A673 (cell line): ENCODE measurements at regions not wholly inside any gene's neighbourhood (a gene's known extent, or its start where the extent isn't known, plus 50 kb on each side); places are given as distances from the start of the nearest gene placed in this dataset.

Experiments used
- BruUV-seq: library from RNA; stranded (reverse); fragments of 400-500 nt; replicated peaks from 2 replicates; lab custom pipeline; 2021; lab: Mats Ljungman, UMichigan
- CTCF ChIA-PET: fragments of 300-600 bp; sonication (Branson Sonifier 250); formaldehyde crosslinking; loops from one replicate; lab custom pipeline; 2022; ENCODE audit warnings: antibody characterized with exemption; lab: Charles Lee
- POLR2A ChIA-PET: fragments of 300-600 bp; sonication (Branson Sonifier 250); formaldehyde crosslinking; loops from one replicate; lab custom pipeline; 2022; ENCODE audit warnings: antibody characterized with exemption; ENCODE audit not compliant: low non-redundant PET; lab: Charles Lee
- DNase-seq: peaks from one replicate; pipeline ENCODE4 v3.0.0-alpha.2; 2015; ENCODE audit warnings: low spot score
- H3K27ac ChIP-seq: fragments of 200-600 bp; sonication (generic); 2 replicates; pipeline ENCODE4 v1.5.1; 2016; ENCODE audit warnings: mixed run types, low read depth, mild to moderate bottlenecking, mixed read lengths, antibody characterized with exemption, low read length; ENCODE audit not compliant: poor library complexity, severe bottlenecking
- H3K27me3 ChIP-seq: fragments of 200-600 bp; sonication (generic); replicated peaks from 2 replicates; pipeline ENCODE4 v1.6.1; 2017; ENCODE audit warnings: mixed run types, low read depth, mild to moderate bottlenecking, mixed read lengths, antibody characterized with exemption, low read length; ENCODE audit not compliant: insufficient read depth, poor library complexity
- H3K36me3 ChIP-seq: fragments of 200-600 bp; sonication (generic); 2 replicates; pipeline ENCODE4 v1.6.1; 2016; ENCODE audit warnings: mixed run types, mild to moderate bottlenecking, mixed read lengths, antibody characterized with exemption, low read length; ENCODE audit not compliant: insufficient read depth, poor library complexity, severe bottlenecking
- H3K4me1 ChIP-seq: fragments of 200-600 bp; sonication (generic); 2 replicates; pipeline ENCODE4 v1.6.1; 2017; ENCODE audit warnings: mixed run types, mild to moderate bottlenecking, mixed read lengths, antibody characterized with exemption, low read length; ENCODE audit not compliant: insufficient read depth, poor library complexity, severe bottlenecking
- H3K4me3 ChIP-seq: fragments of 200-600 bp; sonication (generic); 2 replicates; pipeline ENCODE4 v1.5.1; 2016; ENCODE audit warnings: low read depth, mixed run types, mild to moderate bottlenecking, mixed read lengths, low read length; ENCODE audit not compliant: poor library complexity, severe bottlenecking
- H3K9me3 ChIP-seq: fragments of 200-600 bp; sonication (generic); 2 replicates; pipeline ENCODE4 v1.6.1; 2016; ENCODE audit warnings: mixed run types, low read depth, mild to moderate bottlenecking, mixed read lengths, antibody characterized with exemption, low read length; ENCODE audit not compliant: poor library complexity, severe bottlenecking
- EZH2 ChIP-seq: fragments of 200-600 bp; sonication (generic); IDR thresholded peaks from 2 replicates; pipeline ENCODE4 v1.6.1; 2017; ENCODE audit warnings: borderline replicate concordance, low read depth, mild to moderate bottlenecking, mixed read lengths, antibody characterized with exemption, low read length; ENCODE audit not compliant: poor library complexity, severe bottlenecking
- intact Hi-C: fragments of 100-400 bp; cut with micrococcal nuclease; formaldehyde crosslinking; loops from one replicate; pipeline ENCODE4 v1.10.0; 2022; ENCODE audit not compliant: unreplicated experiment
- TF ChIP-seq, protein P1 (sequence below): fragments of 300-800, 200-600 bp; sonication (generic); conservative IDR thresholded peaks from 2 replicates; pipeline ENCODE4 v1.5.1; 2017; ENCODE audit warnings: low read depth, mild to moderate bottlenecking, antibody characterized with exemption, low read length, moderate library complexity, mixed read lengths

DNA sequence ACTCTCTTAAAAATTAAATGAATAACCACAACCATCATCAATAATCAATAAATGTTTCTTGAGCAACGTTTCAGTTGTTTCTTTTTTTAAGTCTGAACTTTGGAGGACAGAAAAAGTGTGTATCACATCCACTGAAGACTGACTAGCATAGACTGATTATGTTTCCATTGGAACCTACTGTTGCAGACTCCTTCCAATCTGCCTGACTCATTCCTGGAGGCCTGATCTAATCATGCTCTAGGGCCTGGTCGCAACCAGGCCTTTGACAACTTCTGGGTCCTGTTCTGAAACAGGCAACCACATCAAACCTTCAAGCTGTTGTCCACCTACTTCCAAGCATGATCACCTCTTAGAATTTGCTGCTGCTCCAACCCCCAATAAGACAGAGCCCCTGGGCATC is 109.2 kb upstream of the NUDT7 start:
- Histone ChIP-seq H3K27ac (no peak overlapping the region), H3K4me1 (no peaks in the 10 kb centered on the region), H3K36me3 (no peaks in the 10 kb centered on the region), H3K27me3 (peaks cover 14% of the 10 kb centered on the region), H3K4me3 (no peak overlapping the region), H3K9me3 (no peaks in the 10 kb centered on the region)
- ChIA-PET POLR2A (no interaction called here), CTCF (interaction anchor here (0.6 kb wide), 1 partner anchor 28 kb away, joined by 3 read pairs; no protein-coding TSS in a partner anchor)
- TF ChIP-seq, protein P1, sequence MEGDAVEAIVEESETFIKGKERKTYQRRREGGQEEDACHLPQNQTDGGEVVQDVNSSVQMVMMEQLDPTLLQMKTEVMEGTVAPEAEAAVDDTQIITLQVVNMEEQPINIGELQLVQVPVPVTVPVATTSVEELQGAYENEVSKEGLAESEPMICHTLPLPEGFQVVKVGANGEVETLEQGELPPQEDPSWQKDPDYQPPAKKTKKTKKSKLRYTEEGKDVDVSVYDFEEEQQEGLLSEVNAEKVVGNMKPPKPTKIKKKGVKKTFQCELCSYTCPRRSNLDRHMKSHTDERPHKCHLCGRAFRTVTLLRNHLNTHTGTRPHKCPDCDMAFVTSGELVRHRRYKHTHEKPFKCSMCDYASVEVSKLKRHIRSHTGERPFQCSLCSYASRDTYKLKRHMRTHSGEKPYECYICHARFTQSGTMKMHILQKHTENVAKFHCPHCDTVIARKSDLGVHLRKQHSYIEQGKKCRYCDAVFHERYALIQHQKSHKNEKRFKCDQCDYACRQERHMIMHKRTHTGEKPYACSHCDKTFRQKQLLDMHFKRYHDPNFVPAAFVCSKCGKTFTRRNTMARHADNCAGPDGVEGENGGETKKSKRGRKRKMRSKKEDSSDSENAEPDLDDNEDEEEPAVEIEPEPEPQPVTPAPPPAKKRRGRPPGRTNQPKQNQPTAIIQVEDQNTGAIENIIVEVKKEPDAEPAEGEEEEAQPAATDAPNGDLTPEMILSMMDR, result no peak
- no peak for TF ChIP-seq EZH2
- intact Hi-C loops, result no loop called here
- DNase-seq, result no peak
- no TSS peak for BruUV-seq

DNA sequence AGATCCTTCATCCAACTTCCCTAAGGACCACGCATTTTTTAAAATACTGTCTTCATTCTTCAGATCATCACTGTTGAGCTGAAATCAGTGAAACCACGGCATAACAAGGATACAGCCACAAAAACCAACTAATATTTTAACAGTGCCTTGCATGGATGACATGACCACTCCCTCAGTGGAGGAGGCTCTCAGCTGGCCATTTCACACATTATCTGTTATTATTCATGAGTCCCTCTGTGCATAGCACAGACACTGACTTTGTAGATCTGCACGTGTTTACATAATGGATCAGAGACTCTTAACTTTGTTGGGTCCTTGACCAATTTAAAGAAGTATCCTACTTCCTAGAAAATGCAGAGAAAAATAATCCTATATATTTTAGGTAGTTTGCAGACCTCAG is 104.8 kb upstream of the NUDT7 start:
- ChIA-PET POLR2A (no interaction called here), CTCF (no interaction called here)
- intact Hi-C loops, result no loop called here
- no peak overlapping the region for H3K27ac ChIP-seq
- BruUV-seq, result no TSS peak
- H3K9me3 ChIP-seq, result no peaks in the 10 kb centered on the region
- no peak for TF ChIP-seq EZH2
- TF ChIP-seq, protein P1, result no peak
- no peak overlapping the region for H3K4me3 ChIP-seq
- no peaks in the 10 kb centered on the region for H3K36me3 ChIP-seq
- H3K4me1 ChIP-seq, result no peaks in the 10 kb centered on the region
- no peak for DNase-seq
- H3K27me3 ChIP-seq, result peaks cover 22% of the 10 kb centered on the region

DNA sequence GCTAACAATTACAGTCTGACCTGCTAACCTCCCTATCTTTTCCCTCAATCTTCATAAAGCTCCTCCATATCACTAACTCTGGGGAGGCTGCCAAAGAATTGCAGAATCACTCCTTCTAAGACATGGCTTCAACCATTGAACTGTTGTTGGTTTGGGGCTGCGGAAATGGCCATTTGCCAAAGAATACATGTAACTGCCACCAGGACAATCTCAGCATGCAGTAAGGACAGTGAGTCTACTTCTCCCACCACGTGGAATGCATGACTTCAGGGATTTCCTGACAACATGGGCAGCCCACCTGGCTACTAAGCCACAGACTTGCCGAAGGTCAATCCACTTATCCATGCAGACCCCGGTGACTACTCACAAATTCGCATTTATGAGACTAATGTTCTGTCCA is 104.3 kb upstream of the NUDT7 start:
- no peak for TF ChIP-seq EZH2
- TF ChIP-seq, protein P1, result no peak
- Histone ChIP-seq H3K27ac (no peak overlapping the region), H3K4me3 (no peak overlapping the region), H3K9me3 (no peaks in the 10 kb centered on the region), H3K4me1 (no peaks in the 10 kb centered on the region), H3K27me3 (peaks cover 22% of the 10 kb centered on the region), H3K36me3 (no peaks in the 10 kb centered on the region)
- intact Hi-C loops, result no loop called here
- DNase-seq, result no peak
- CTCF ChIA-PET, result no interaction called here
- POLR2A ChIA-PET, result no interaction called here
- BruUV-seq, result no TSS peak
